LNCAP (cell line): ENCODE measurements at regions not wholly inside any gene's neighbourhood (a gene's known extent, or its start where the extent isn't known, plus 50 kb on each side); places are given as distances from the start of the nearest gene placed in this dataset.

ENCODE experiments used
- CTCF ChIP-seq: fragments of 450-650 bp; IDR thresholded peaks from 2 replicates; pipeline ENCODE4 v1.5.1; 2017; ENCODE audit warnings: mild to moderate bottlenecking

DNA sequence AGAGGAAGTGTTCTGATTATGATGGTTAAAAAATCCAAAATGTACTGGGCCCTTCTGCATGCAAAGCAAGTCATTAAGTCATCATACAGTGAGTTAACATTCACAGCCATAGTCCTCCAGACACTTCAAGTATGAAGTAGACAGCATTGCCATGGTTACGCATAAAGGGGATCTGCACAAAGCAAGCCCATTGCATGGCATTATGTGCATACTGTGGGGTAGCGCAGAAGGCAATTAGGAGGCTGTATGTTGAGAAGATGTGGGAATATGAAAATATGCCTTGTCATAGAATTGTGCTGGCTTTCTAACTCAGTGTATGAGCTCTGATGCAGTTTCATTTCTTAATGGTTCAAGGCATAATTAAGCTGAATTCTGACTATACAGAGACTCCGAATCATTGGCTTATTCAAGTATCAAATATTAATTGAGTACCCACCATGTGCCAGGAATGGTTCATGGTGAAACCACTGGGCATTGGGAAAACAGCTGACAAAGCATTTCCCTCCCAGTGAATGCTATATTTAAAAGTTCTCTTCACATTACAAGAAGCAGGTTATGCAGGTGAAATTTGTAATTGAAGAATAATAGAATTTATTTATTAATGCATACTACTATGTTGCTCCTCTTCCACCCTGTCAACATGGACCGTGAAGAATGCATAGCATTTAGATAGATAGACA, 588.9 kb downstream of the ZNF674 start:
- no peak for TF ChIP-seq CTCF

DNA sequence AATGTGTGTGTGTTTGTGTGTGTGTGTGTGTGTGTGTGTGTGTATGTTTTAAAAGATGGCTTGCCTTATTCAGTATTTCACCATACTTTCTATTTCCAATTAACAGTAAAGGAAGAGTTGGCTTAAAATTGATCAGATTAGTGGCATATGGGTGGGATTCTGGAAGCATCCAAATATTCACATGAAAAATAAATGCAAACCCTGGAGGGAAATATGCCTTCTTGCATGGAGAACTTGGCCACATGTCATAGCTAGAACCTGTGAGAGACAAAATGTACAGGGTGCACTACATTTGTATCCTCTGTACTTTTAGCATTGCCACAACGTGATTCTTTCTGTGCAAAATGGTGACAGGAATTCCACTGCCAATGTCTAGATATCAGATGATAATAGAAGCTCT, 589.6 kb downstream of the ZNF674 start:
- TF ChIP-seq CTCF, result no peak

GRCh38 chrX:45954026-45954425, 591.2 kb downstream of the ZNF674 start:
- TF ChIP-seq CTCF, result no peak

GRCh38 chrX:45952030-45952429, 593.2 kb downstream of the ZNF674 start:
- TF ChIP-seq CTCF, result no peak

DNA sequence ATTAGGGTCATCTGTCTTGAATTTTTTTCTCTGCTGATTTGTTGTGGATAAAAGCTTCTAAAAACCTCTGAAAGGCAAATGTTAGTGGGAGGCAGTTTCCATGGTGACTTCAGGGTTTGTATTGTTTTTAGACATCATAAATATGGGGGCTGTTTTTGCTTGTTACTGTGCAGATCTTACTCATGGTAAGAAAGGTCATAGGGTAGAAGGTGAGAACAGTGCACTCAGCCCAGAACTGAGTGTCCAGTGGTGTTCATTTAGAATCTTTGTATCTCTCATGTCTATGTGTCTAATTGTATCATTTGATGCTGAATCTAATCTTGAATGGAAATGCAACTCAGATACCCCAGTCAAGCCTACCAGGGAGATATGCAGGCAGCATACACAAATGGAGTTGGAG, 609.8 kb downstream of the ZNF674 start:
- no peak for TF ChIP-seq CTCF

GRCh38 chrX:45912316-45912715, 632.9 kb downstream of the ZNF674 start:
- no peak for TF ChIP-seq CTCF

DNA sequence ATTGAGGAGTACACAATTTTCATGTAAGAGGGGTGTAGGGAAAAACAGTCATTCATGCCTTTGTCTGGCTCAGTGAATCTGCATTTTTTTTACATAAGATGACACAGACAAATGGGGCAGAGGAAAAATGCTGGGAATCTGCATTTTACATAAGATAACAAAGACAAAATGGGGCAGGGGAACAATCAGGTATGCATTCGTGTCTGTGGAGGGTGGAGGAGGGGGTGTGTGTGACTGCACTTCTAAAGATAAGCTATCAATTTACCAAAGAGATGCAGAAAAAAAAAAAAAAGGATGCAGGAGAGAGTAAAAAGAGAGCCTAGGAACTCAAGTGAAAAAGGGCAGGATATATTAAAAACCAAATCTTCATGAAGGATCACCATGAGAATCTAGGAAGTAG, 637.4 kb downstream of the ZNF674 start:
- TF ChIP-seq CTCF, result no peak

GRCh38 chrX:45903781-45904201, 641.4 kb downstream of the ZNF674 start:
- no peak for TF ChIP-seq CTCF
